Prostate gland (tissue), 2 donors: ENCODE measurements at regions not wholly inside any gene's neighbourhood (a gene's known extent, or its start where the extent isn't known, plus 50 kb on each side); places are given as distances from the start of the nearest gene placed in this dataset.

Experiments
- CTCF ChIP-seq, 4 experiments: fragments of 200-600 bp in 2 of 4; fragments of 450-650 bp in 2 of 4; sonication (generic) in 2 of 4; IDR thresholded peaks; 1 replicate in 3 of 4; 2 replicates in 1 of 4; pipeline ENCODE4 v1.5.1; 2016 to 2019; ENCODE audit warnings: antibody characterized with exemption in 4 of 4, mild to moderate bottlenecking in 2 of 4, moderate library complexity in 2 of 4
- POLR2A ChIP-seq: fragments of 450-650 bp; IDR thresholded peaks from one replicate; pipeline ENCODE4 v1.6.1; 2016; ENCODE audit warnings: antibody characterized with exemption, mild to moderate bottlenecking

DNA sequence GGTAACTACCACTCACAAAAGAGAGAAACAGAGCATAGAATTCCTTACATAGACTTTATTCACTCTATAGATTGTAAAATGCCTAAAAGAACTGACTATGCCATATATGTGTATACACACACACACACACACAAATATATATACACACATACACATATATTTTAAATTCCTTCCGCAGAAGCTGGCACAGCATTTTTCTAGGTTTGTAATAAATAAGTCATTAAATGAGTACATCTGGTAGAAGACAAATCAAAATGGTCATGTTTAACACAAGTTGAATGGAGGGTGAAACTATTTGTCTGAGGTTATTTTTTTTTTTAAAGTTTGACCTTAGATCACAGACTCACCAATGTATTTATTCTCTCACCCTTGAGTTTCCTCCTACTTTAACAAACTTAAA is 58.2 kb downstream of the CCER1 start:
- TF ChIP-seq CTCF (IDR thresholded peaks at IDR 0.05) (no peak), POLR2A (no peak)
